ENCODE measurements at regions not wholly inside any gene's neighbourhood (a gene's known extent, or its start where the extent isn't known, plus 50 kb on each side); places are given as distances from the start of the nearest gene placed in this dataset.

GRCh38 chr11:127683321-127683720, 682.8 kb upstream of the KIRREL3 start:
- FAIRE-seq (no peak), DNase-seq (ENCODE audit: insufficient read length, low spot score) (no peak)
- TF ChIP-seq TAF1 (IDR thresholded peaks at IDR 0.05; ENCODE audit: low read depth, low read length) (no peak), POU2F2 (IDR thresholded peaks at IDR 0.05; ENCODE audit: low read depth, low read length) (no peak), SPI1 (IDR thresholded peaks at IDR 0.05; ENCODE audit: low read depth, low read length) (no peak), POLR2A (IDR thresholded peaks at IDR 0.05; ENCODE audit: low read depth, low read length) (no peak), POLR2AphosphoS5 (IDR thresholded peaks at IDR 0.05; ENCODE audit: low read depth, low read length) (no peak), PAX5 (IDR thresholded peaks at IDR 0.05; ENCODE audit: insufficient read depth, low read length, severe bottlenecking) (no peak)

- DNase-seq (ENCODE audit: insufficient read length, low spot score), result no peak
- FAIRE-seq, result no peak
- no peak for TF ChIP-seq POLR2AphosphoS5 (IDR thresholded peaks at IDR 0.05; ENCODE audit: low read depth, low read length)
- no peak for TF ChIP-seq POLR2A (IDR thresholded peaks at IDR 0.05; ENCODE audit: low read depth, low read length)
- no peak for TF ChIP-seq PAX5 (IDR thresholded peaks at IDR 0.05; ENCODE audit: insufficient read depth, low read length, severe bottlenecking)
- no peak for TF ChIP-seq TAF1 (IDR thresholded peaks at IDR 0.05; ENCODE audit: low read depth, low read length)
- no peak for TF ChIP-seq SPI1 (IDR thresholded peaks at IDR 0.05; ENCODE audit: low read depth, low read length)
- TF ChIP-seq POU2F2 (IDR thresholded peaks at IDR 0.05; ENCODE audit: low read depth, low read length), result no peak
These were observed 679.4 kb upstream of the KIRREL3 start for GRCh38 chr11:127679816-127680545.

- no peak for TF ChIP-seq POU2F2 (IDR thresholded peaks at IDR 0.05; ENCODE audit: low read depth, low read length)
- no peak for TF ChIP-seq POLR2A (IDR thresholded peaks at IDR 0.05; ENCODE audit: low read depth, low read length)
- no peak for TF ChIP-seq POLR2AphosphoS5 (IDR thresholded peaks at IDR 0.05; ENCODE audit: low read depth, low read length)
- no peak for TF ChIP-seq SPI1 (IDR thresholded peaks at IDR 0.05; ENCODE audit: low read depth, low read length)
- no peak for FAIRE-seq
- no peak for DNase-seq (ENCODE audit: insufficient read length, low spot score)
These were observed 678.1 kb upstream of the KIRREL3 start for GRCh38 chr11:127678631-127679030.

GRCh38 chr11:127677660-127678425, 677.3 kb upstream of the KIRREL3 start:
- DNase-seq (ENCODE audit: insufficient read length, low spot score), result no peak
- FAIRE-seq, result no peak
- no peak for TF ChIP-seq POLR2AphosphoS5 (IDR thresholded peaks at IDR 0.05; ENCODE audit: low read depth, low read length)
- no peak for TF ChIP-seq TAF1 (IDR thresholded peaks at IDR 0.05; ENCODE audit: low read depth, low read length)
- TF ChIP-seq POLR2A (IDR thresholded peaks at IDR 0.05; ENCODE audit: low read depth, low read length), result no peak
- TF ChIP-seq SPI1 (IDR thresholded peaks at IDR 0.05; ENCODE audit: low read depth, low read length), result no peak

DNA sequence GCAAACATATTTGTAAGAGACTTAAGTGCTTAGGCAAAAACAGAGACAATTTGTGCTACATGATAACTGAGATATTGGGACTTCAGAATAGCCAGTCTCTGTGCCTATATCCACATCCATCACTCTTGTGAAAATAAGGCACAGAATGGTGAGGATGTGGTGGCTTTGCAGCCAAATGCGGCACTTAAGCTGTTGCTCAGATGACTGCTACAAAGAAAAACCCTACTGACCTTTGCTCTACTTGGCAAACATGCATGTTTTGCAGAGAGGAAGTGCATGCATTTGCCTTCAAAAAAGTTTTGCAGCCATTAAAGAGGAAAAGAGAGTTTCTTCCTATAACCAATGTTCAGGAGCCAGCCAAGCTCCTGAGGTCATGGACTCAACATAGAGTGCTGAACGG, 675.0 kb upstream of the KIRREL3 start:
- no peak for DNase-seq (ENCODE audit: insufficient read length, low spot score)
- TF ChIP-seq POU2F2 (IDR thresholded peaks at IDR 0.05; ENCODE audit: low read depth, low read length) (no peak), PAX5 (IDR thresholded peaks at IDR 0.05; ENCODE audit: insufficient read depth, low read length, severe bottlenecking) (no peak), POLR2A (IDR thresholded peaks at IDR 0.05; ENCODE audit: low read depth, low read length) (no peak), TAF1 (IDR thresholded peaks at IDR 0.05; ENCODE audit: low read depth, low read length) (no peak), POLR2AphosphoS5 (IDR thresholded peaks at IDR 0.05; ENCODE audit: low read depth, low read length) (no peak), SPI1 (IDR thresholded peaks at IDR 0.05; ENCODE audit: low read depth, low read length) (no peak)
- FAIRE-seq, result no peak

DNA sequence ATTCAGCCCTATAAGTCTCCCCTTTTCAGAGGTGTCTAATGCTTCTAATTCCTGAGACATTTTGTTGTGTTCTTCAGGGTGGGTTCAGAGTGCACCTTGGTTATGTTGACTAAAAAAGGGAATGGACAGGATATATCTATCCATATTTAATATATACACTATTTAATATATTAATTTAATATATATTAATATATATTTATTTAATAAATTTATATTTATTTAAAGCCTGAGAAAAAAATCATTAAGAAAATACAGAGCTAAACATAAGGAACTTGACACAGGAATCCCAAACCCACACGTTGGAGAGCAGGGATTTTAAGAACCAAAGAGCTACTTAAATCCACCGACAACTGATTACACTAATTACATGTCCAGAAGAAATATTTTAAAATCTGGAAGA, 674.2 kb upstream of the KIRREL3 start:
- FAIRE-seq (no peak), DNase-seq (ENCODE audit: insufficient read length, low spot score) (no peak)
- no peak for TF ChIP-seq SPI1 (IDR thresholded peaks at IDR 0.05; ENCODE audit: low read depth, low read length)
- no peak for TF ChIP-seq POU2F2 (IDR thresholded peaks at IDR 0.05; ENCODE audit: low read depth, low read length)
- TF ChIP-seq POLR2AphosphoS5 (IDR thresholded peaks at IDR 0.05; ENCODE audit: low read depth, low read length), result no peak
- no peak for TF ChIP-seq PAX5 (IDR thresholded peaks at IDR 0.05; ENCODE audit: insufficient read depth, low read length, severe bottlenecking)

GRCh38 chr11:127670374-127671119, 670.0 kb upstream of the KIRREL3 start:
- DNase-seq (ENCODE audit: insufficient read length, low spot score), result no peak
- FAIRE-seq, result no peak

GRCh38 chr11:127656116-127656836, 655.7 kb upstream of the KIRREL3 start:
- no peak for DNase-seq (ENCODE audit: insufficient read length, low spot score)
- no peak for FAIRE-seq
- TF ChIP-seq POLR2A (IDR thresholded peaks at IDR 0.05; ENCODE audit: low read depth, low read length) (no peak), POU2F2 (IDR thresholded peaks at IDR 0.05; ENCODE audit: low read depth, low read length) (no peak), POLR2AphosphoS5 (IDR thresholded peaks at IDR 0.05; ENCODE audit: low read depth, low read length) (no peak), TAF1 (IDR thresholded peaks at IDR 0.05; ENCODE audit: low read depth, low read length) (no peak), SPI1 (IDR thresholded peaks at IDR 0.05; ENCODE audit: low read depth, low read length) (no peak), PAX5 (IDR thresholded peaks at IDR 0.05; ENCODE audit: insufficient read depth, low read length, severe bottlenecking) (no peak)

More at GRCh38 chr11:127670374-127671119, 670.0 kb upstream of the KIRREL3 start:
- no peak for TF ChIP-seq POLR2AphosphoS5 (IDR thresholded peaks at IDR 0.05; ENCODE audit: low read depth, low read length)
- TF ChIP-seq PAX5 (IDR thresholded peaks at IDR 0.05; ENCODE audit: insufficient read depth, low read length, severe bottlenecking), result no peak
- no peak for TF ChIP-seq SPI1 (IDR thresholded peaks at IDR 0.05; ENCODE audit: low read depth, low read length)
- TF ChIP-seq TAF1 (IDR thresholded peaks at IDR 0.05; ENCODE audit: low read depth, low read length), result no peak
- no peak for TF ChIP-seq POLR2A (IDR thresholded peaks at IDR 0.05; ENCODE audit: low read depth, low read length)
- no peak for TF ChIP-seq POU2F2 (IDR thresholded peaks at IDR 0.05; ENCODE audit: low read depth, low read length)

DNA sequence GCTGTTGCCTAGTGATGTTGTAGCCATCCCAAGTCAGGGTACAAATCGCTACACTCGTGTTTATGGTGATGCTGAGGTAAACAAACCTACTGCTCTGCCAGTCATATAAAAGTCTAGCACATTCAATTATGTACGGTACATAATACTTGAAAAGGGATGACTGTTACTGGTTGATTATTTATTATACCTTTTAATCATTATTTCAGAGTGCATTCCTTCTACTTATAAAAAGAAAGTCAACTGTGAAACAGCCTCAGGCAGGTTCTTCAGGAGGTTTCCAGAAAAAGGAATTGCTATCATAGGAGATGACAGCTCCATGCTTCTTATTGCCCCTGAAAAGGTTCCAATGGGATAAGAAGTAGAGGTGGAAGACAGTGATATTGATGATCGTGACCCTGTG, 652.5 kb upstream of the KIRREL3 start:
- TF ChIP-seq PAX5 (IDR thresholded peaks at IDR 0.05; ENCODE audit: insufficient read depth, low read length, severe bottlenecking) (no peak), POLR2A (IDR thresholded peaks at IDR 0.05; ENCODE audit: low read depth, low read length) (no peak), POU2F2 (IDR thresholded peaks at IDR 0.05; ENCODE audit: low read depth, low read length) (no peak), POLR2AphosphoS5 (IDR thresholded peaks at IDR 0.05; ENCODE audit: low read depth, low read length) (no peak), SPI1 (IDR thresholded peaks at IDR 0.05; ENCODE audit: low read depth, low read length) (no peak), TAF1 (IDR thresholded peaks at IDR 0.05; ENCODE audit: low read depth, low read length) (no peak)
- DNase-seq (ENCODE audit: insufficient read length, low spot score) (no peak), FAIRE-seq (no peak)

All from GM12891 (cell line).